Tibial nerve (tissue), 4 donors: ENCODE measurements at regions not wholly inside any gene's neighbourhood (a gene's known extent, or its start where the extent isn't known, plus 50 kb on each side); places are given as distances from the start of the nearest gene placed in this dataset.
A peak's percentile ranks its signal among the peaks of the same experiment; 100 is the strongest.
"Not testable (repeated sequence)": the region's sequence is repeated elsewhere in the genome, so short reads cannot be mapped to it uniquely, and the experiment has no call there.

Source experiments
- DNase-seq, 2 donors: peaks; one replicate each; pipeline ENCODE4 v3.0.0-alpha.2; 2019; ENCODE audit warnings: low spot score in 2 of 2
- H3K27ac ChIP-seq, 4 donors: fragments of 200-600 bp; sonication (generic) in 3 of 4; one replicate each; pipeline ENCODE4 v1.5.1; 2017 to 2019; ENCODE audit warnings: mild to moderate bottlenecking in 1 of 4
- H3K27me3 ChIP-seq, 2 donors: fragments of 200-600 bp; sonication (generic) in 1 of 2; one replicate each; pipeline versions ENCODE4 v1.5.1 to v1.6.0; 2017 to 2019
- H3K36me3 ChIP-seq, 3 donors: fragments of 200-600 bp; sonication (generic); one replicate each; pipeline ENCODE4 v1.5.1; 2018 to 2019
- H3K4me1 ChIP-seq, 4 donors: fragments of 200-600 bp; sonication (generic) in 3 of 4; one replicate each; pipeline ENCODE4 v1.5.1; 2017 to 2019
- H3K4me3 ChIP-seq, 4 donors: fragments of 200-600 bp; sonication (generic) in 3 of 4; one replicate each; pipeline ENCODE4 v1.5.1; 2017 to 2019; ENCODE audit warnings: mild to moderate bottlenecking in 1 of 4, moderate library complexity in 1 of 4
- H3K9me3 ChIP-seq, 4 donors: fragments of 200-600 bp; sonication (generic) in 3 of 4; one replicate each; pipeline ENCODE4 v1.5.1; 2017 to 2019
- EP300 ChIP-seq, 2 donors: sonication (generic); formaldehyde crosslinking; IDR thresholded peaks; one replicate each; pipeline ENCODE4 v1.6.1; 2017; ENCODE audit warnings: antibody characterized with exemption in 2 of 2, mild to moderate bottlenecking in 1 of 2
- POLR2A ChIP-seq, 2 donors: fragments of 450-650 bp; IDR thresholded peaks; one replicate each; pipeline ENCODE4 v1.6.1; 2017; ENCODE audit warnings: antibody characterized with exemption in 2 of 2, mild to moderate bottlenecking in 2 of 2, moderate library complexity in 2 of 2
- WGBS, 2 donors: methylation state at CpG; one replicate each; pipeline ENCODE4 v1.1.5; 2018; 5-methylcytosine and 5-hydroxymethylcytosine counted together
- TF ChIP-seq, protein P1 (sequence below), 5 experiments: fragments of 200-600 bp in 3 of 5; fragments of 450-650 bp in 2 of 5; sonication (generic) in 3 of 5; IDR thresholded peaks; one replicate each; pipeline ENCODE4 v1.5.1; 2016 to 2019; ENCODE audit warnings: antibody characterized with exemption in 5 of 5, mild to moderate bottlenecking in 3 of 5, moderate library complexity in 2 of 5

DNA sequence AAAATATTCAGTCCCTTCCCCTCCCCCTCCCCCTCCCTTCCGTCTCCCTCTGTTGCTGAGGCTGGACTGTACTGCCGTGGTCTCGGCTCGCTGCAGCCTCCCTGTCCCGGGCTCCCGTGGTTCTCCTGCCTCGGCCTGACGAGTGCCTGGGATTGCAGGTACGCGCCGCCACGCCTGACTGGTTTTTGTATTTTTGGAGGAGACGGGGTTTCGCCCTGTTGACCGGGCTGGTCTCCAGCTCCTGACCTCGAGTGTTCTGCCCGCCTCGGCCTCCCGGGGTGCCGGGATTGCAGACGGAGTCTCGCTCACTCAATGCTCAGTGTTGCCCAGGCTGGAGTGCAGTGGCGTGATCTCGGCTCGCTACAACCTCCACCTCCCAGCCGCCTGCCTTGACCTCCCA, 135.5 kb upstream of the PROKR2 start:
- not testable (repeated sequence) for H3K27ac ChIP-seq, DNase-seq, H3K4me3 ChIP-seq, H3K27me3 ChIP-seq, H3K36me3 ChIP-seq, H3K9me3 ChIP-seq, H3K4me1 ChIP-seq
- 90 to 94% methylated on average over 25 of the region's 26 CpGs for WGBS, 2 donors

DNA sequence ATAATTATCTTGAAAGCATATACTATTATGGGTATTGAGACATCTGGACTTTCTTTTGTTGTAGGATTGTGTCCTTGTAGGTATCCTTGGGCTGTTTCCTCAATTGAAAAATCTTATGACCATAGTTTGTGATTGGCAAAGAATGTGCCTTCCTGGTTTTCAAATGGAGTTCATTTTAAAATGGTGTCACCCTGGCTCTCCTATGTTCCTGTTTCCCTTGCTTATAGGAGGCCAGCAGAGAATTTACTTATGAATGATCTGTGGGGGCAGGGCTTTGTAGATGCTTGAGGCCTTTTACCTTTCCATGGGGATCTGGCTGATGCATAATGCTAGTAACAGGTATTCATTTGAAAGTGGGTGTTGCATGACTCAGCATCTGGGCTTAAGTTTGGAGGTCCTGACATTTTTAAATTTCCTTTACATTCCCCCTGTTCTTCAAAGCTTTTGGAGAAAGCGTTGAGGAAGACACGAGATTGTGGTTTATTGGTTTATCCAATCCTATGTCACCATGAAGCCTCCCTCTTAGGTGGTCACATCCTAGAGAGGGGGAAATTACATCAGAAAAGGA, 135.0 kb upstream of the PROKR2 start:
- no peak overlapping the region for H3K27ac ChIP-seq
- no peak overlapping the region for H3K4me3 ChIP-seq
- WGBS, 2 donors, result 93% methylated on average over 2 of the region's 2 CpGs
- H3K9me3 ChIP-seq, result peaks cover 0 to 7% (median 0%) of the 10 kb centered on the region in 4 donors
- H3K27me3 ChIP-seq, result no peaks in the 10 kb centered on the region
- TF ChIP-seq, protein P1, sequence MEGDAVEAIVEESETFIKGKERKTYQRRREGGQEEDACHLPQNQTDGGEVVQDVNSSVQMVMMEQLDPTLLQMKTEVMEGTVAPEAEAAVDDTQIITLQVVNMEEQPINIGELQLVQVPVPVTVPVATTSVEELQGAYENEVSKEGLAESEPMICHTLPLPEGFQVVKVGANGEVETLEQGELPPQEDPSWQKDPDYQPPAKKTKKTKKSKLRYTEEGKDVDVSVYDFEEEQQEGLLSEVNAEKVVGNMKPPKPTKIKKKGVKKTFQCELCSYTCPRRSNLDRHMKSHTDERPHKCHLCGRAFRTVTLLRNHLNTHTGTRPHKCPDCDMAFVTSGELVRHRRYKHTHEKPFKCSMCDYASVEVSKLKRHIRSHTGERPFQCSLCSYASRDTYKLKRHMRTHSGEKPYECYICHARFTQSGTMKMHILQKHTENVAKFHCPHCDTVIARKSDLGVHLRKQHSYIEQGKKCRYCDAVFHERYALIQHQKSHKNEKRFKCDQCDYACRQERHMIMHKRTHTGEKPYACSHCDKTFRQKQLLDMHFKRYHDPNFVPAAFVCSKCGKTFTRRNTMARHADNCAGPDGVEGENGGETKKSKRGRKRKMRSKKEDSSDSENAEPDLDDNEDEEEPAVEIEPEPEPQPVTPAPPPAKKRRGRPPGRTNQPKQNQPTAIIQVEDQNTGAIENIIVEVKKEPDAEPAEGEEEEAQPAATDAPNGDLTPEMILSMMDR (IDR thresholded peaks at IDR 0.05), result no peak
- TF ChIP-seq EP300 (IDR thresholded peaks at IDR 0.05) (no peak), POLR2A (IDR thresholded peaks at IDR 0.05) (no peak)
- no peaks in the 10 kb centered on the region for H3K36me3 ChIP-seq
- DNase-seq, result no peak
- no peaks in the 10 kb centered on the region for H3K4me1 ChIP-seq

DNA sequence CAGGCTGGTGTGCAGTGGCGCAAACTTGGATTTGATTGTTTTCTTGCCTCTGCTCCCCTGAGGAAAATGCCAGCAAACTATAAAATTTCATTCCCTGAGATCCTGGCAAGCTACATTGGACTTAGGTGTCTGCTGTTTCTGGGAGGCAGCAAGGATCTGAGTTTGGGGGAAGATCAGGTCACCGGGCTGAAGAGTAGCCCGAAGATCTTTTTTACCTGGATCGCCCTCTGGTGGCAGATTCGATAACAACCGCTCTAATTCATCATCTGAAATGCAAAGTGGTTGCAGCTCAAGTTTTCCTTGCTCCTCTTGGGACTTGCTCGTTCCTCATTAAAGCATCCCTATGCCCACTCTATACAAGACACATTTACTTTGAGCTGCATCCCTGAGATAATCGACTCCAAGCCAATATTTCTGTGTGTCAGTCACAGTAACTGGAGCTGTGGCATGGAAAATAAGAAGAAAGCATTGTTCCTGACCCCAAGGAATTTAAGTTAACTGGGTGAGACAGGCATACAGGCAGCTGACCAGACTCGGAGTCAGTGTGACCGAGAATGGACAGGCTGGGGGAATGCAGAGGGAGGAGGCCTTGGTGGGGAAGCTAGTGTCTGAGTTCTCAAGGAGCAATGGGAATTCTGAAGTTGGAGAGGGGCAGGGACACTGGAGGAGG, 131.8 kb upstream of the PROKR2 start:
- TF ChIP-seq EP300 (IDR thresholded peaks at IDR 0.05) (no peak), POLR2A (IDR thresholded peaks at IDR 0.05) (no peak)
- TF ChIP-seq, protein P1 (IDR thresholded peaks at IDR 0.05), result peak; percentile 39 to 54 (median 46)
- no peaks in the 10 kb centered on the region for H3K27me3 ChIP-seq
- WGBS, 2 donors, result 13 to 14% methylated on average over 10 of the region's 10 CpGs

DNA sequence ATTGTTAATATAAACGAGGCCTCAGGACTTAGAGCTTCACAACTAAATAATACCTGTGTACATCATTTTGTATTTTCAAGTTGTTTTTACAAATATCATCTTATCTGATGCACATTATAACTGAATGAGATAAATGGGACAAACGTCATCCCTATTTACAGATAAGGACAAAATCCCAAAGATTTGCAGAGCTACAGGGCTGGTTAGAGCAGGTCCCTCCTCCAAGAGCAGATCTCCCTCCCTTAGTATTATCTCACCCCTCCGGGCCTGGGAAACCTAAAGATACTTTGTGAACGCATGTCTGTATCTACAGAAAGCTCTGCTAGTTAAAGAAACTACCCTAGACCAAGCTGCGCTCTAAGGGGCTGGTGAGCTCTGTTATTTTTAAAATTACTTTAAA, 130.4 kb upstream of the PROKR2 start:
- no peaks in the 10 kb centered on the region for H3K36me3 ChIP-seq
- WGBS, 2 donors, result 66 to 79% methylated on average over 5 of the region's 5 CpGs
- TF ChIP-seq EP300 (IDR thresholded peaks at IDR 0.05) (no peak), POLR2A (IDR thresholded peaks at IDR 0.05) (no peak)
- TF ChIP-seq, protein P1 (IDR thresholded peaks at IDR 0.05), result no peak

More for the DNA sequence above, 131.8 kb upstream of the PROKR2 start:
- Histone ChIP-seq H3K36me3 (no peaks in the 10 kb centered on the region), H3K4me1 (no peaks in the 10 kb centered on the region), H3K27ac (no peak overlapping the region), H3K4me3 (no peak overlapping the region), H3K9me3 (peaks cover 0 to 7% (median 0%) of the 10 kb centered on the region in 4 donors)
- DNase-seq, result peak; percentile 21 to 72

DNA sequence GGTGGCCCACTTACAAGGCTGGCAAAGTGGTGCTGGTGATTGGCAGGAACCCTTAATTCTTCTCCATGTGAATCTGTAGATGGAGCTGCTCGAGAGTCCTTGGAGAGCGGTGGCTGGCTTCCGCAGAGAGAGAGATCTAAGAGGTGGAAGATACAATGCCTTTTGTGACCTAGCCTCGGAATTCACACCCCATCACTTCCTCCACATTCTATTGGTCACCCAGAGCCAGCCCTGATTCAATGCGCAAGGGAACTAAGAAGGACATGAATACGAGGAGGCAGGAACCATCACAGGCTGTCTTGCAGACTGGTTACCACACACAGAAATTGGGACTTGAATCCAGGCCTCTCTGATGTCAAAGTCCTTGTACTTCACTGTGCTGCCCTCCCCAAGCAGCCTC, 128.9 kb upstream of the PROKR2 start:
- Histone ChIP-seq H3K27ac (no peak overlapping the region), H3K4me3 (no peak overlapping the region), H3K27me3 (no peaks in the 10 kb centered on the region), H3K4me1 (no peaks in the 10 kb centered on the region), H3K9me3 (no peaks in the 10 kb centered on the region), H3K36me3 (no peaks in the 10 kb centered on the region)
- DNase-seq, result no peak
- 75 to 83% methylated on average over 6 of the region's 6 CpGs for WGBS, 2 donors
- no peak for TF ChIP-seq EP300 (IDR thresholded peaks at IDR 0.05)
- TF ChIP-seq, protein P1 (IDR thresholded peaks at IDR 0.05), result no peak
- TF ChIP-seq POLR2A (IDR thresholded peaks at IDR 0.05), result no peak

More for the DNA sequence above, 130.4 kb upstream of the PROKR2 start:
- Histone ChIP-seq H3K4me1 (no peaks in the 10 kb centered on the region), H3K27ac (no peak overlapping the region), H3K9me3 (no peaks in the 10 kb centered on the region), H3K4me3 (no peak overlapping the region), H3K27me3 (no peaks in the 10 kb centered on the region)
- DNase-seq, result no peak
